Hematopoietic multipotent progenitor cell treated with erythropoietin and hydrocortisone succinate and interleukin-3 and kit ligand, for 6 days (in vitro differentiated cells): ENCODE measurements at regions not wholly inside any gene's neighbourhood (a gene's known extent, or its start where the extent isn't known, plus 50 kb on each side); places are given as distances from the start of the nearest gene placed in this dataset.

Experiments
- DNase-seq: peaks from one replicate; pipeline ENCODE4 v3.0.0-alpha.2; 2015

DNA sequence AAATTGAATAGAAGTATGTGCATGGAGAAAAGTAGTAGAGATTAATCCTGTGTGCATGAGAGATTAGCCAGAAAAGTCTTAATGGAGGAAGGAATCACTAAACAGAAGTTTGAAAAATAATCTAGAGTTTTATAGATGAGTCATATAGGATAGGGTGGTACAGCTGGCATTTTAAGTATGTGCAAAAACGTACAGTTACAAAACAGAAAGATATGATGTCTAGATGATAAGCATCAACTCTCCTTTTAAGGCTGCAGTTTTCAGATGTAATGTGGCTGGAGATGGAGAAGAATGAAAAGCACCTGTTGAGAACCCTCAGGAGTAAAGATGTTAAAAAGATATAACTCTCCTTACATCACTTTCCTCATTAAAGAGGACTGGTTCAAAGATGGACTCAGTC is 271.3 kb downstream of the STK31 start:
- DNase-seq = no peak

DNA sequence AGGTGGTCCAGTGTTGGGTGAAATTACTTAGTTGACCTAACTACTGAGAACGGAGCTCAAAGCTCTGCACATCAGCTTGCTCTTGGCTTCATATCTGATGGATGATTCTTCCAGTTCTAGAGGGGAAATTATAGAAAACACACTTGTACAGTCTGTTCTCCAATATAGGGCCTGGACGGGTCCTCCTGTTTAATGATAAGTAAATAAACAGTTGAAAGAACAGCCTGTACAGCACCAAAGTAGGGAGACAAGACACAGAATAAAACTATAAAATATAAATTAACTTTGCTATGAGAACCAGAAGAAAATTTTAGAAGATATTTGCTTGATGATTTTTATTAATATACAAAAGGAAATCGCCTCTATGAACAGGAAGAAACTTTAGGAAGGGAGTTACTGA is 271.7 kb downstream of the STK31 start:
- no peak for DNase-seq

GRCh38 chr7:24005517-24005916 is 278.5 kb upstream of the NPY start:
- DNase-seq = no peak

GRCh38 chr7:24010495-24010894 is 273.5 kb upstream of the NPY start:
- DNase-seq = no peak

DNA sequence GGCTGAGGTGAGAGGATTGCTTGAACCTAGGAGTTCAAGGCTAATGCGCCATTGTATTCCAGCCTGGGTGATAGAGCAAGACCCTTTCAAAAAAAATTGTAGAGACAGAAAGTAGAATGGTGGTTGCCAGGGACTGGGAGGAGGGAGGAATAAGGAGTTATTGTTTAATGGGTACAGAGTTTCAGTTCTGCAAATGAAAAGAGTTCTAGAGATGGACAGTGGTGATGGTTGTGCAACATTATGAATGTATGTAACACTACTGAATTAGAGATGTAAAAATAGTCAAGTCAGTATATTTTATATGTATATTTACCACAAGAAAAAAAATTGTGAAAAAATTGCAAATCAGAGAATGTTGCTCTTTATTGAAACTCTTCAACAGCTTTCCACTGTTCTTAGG is 266.5 kb upstream of the NPY start:
- no peak for DNase-seq

DNA sequence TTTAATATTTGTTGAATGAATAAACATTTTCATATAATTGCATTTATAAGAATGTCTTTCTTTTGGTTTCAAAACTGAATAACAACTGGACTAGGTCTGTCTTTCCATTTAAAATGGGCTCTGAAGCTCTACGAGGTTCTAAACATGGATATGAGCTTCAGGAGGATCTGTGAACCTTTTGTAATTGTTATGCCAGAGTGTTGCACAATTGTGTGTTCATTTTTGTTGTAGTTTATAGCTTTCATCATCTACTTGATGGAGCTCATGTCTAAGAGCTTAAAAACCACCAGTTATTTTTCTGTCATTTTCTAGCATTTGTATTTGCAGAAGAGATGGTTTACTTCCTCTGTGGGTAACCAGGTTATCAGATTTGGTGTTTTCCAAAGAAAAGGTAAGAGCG is 265.7 kb upstream of the NPY start:
- no peak for DNase-seq

GRCh38 chr7:24019841-24020240 is 264.1 kb upstream of the NPY start:
- DNase-seq = no peak

DNA sequence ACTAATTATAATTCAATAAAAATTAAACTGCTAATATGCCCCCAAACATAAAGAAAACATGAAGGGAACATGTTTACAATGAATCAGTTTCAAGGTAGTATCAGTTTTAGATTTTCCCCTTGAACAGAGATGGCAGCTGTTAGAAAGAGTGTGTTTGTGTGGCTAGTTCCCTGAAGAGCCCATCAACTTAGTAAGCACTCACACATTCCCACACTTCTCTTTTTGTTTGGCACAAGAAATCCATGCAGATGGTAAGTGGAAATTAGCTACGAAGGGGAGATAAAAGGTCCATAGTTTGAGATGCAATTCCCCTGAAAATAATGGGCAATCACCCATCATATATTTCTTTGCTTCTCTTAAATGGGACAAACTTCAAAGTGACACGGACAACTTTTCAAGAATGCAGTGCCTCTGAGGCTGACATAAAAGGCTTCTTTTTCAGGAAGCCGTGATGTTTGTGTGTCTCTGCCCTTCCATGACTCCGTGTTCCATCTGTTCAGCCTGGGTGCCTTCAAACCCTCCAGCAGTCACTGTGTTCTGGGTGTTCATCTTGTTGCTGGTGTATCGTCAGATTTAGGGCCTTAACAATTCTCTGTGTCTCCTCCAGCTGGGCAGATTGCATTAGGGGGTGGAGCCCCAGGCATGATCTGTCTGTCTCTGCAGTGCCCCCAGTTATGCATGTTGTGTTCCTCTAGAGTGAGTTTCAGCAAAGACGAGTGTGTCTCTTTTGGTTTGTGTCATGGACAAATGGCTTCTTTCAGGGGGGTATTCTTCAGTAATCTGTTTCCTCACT is 259.5 kb upstream of the NPY start:
- DNase-seq = no peak

- no peak for DNase-seq
Measured at GRCh38 chr7:24025094-24025493, 258.9 kb upstream of the NPY start.

GRCh38 chr7:24025765-24026164 is 258.2 kb upstream of the NPY start:
- DNase-seq = no peak

GRCh38 chr7:24026351-24026750 is 257.6 kb upstream of the NPY start:
- no peak for DNase-seq

- DNase-seq = no peak
Measured at GRCh38 chr7:24029068-24029467, 254.9 kb upstream of the NPY start.

DNA sequence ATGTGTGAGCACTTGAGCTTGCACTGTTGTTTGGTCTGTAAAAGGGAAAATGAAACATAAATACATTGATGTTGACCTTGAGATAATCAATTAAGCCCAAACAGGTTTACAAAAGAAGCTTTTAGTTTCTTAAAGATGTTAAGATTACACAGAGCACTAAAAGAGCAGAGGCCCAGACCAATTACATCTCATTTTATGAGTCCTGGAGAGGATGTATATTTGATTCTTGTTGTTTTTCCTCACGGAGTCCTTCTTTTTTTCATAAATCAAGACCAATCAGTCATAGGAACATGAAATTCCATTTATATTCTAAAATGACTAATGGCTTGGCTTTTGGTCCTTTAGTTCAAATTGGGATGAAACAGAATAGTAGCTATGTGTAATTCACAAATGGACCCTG is 249.7 kb upstream of the NPY start:
- DNase-seq = no peak

DNA sequence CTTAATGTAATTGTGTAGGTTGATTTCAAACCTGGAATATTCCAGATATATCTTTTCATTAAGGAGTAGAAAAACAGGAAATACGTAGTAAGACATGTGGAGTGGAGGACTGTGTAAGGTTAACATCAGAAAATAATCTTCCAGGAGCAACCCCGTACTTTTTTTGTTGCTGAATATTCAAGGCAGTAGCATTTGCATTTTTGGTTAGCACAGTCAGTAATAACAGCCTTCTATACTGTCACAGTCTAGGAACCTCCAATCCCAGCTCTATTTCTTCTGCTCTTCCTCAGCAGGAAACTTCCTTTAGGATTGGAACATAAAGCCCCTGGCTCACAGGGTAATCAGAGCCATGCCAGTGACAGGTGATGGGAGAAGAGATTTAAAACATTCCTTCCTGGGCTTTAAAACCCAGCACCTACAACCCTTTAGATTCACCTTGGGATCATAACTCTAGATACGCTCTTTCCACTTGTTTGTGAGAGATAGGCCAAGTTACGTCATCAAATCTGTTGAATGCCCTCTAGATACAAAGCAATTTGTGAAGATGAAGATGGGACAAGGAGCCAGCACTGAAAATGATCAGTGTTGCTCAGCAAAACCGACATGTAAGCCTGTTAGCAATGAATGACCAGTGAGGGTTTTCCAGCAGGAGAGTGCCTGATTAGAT is 248.5 kb upstream of the NPY start:
- DNase-seq = no peak

DNA sequence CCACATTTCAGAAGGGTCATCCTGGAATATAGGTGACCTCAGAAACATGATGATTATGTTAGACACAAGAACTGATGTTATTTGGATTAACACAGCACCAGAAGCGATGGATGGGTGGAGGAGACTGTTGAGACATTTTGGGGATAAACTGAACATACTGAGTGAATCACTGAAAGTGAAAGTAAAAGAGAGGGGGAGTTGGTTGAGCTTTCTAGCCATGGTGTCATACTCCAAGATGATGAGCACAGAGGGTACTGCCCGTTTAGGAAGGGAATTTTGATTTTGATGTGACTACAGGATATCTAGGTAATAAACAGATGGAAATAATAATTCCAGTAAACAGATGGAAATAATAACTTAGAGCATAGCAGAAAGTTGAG is 248.0 kb upstream of the NPY start:
- DNase-seq = no peak

DNA sequence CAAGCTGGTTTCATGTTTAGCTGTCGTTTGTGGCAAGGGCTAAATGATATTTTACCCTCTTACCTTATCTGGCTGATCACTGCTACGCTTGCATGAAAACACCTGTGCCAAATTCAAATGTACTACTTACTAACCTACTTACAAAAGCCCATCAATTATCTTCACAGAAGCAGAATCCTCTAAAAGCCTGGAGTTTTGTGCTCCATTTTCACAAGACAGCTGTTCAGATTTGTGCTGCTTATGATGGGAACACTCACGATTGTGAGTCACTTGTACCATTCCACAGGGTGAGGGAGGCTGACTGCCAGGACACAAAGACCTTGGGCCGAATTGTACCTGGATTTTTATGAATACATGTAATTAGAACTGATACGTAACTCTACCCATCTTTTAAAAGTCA is 245.0 kb upstream of the NPY start:
- DNase-seq = no peak

GRCh38 chr7:24039991-24040624 is 243.9 kb upstream of the NPY start:
- no peak for DNase-seq

DNA sequence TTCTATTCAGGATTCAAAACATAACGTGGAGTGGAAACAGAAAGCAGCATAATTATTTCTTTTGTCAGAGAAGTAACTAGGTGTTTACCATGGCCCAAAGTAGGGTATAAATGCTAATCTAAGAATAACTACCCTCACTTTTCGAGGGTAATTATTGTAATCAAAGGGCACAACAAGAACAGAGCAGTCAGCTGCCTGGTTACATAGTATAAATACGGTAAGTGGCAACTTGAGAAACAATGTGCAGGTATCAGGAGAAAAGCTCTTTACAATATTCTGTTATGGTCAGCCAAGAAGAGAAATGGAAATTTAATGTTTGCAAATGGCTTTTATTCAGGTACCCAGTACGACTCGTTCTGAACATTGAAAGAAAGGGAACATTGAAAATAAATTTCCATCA is 242.0 kb upstream of the NPY start:
- DNase-seq = no peak

- no peak for DNase-seq
Measured at GRCh38 chr7:24049296-24049695, 234.7 kb upstream of the NPY start.

GRCh38 chr7:24050991-24051560 is 232.9 kb upstream of the NPY start:
- DNase-seq = no peak

DNA sequence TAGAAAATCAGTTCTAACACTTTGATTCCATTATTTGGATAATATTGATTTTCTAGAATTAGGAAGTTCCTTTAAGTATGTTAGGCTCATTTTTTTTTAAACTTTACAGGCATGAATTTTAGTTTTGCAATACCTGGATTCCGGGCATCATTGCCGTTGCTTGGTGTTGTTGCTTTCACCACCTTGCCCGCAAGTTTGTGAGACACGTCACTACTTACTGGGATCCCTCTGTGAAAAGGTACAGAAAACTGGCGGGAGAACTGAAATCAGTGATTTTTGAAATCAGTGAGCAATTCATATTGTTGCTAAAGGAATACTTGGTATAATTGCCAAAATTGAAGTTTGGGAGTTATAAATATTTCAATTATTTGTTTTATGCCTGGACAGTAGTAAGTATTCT is 232.3 kb upstream of the NPY start:
- no peak for DNase-seq

- peak; percentile 2 for DNase-seq
Measured at GRCh38 chr7:24052572-24053260, 231.3 kb upstream of the NPY start.

- no peak for DNase-seq
Measured at GRCh38 chr7:24054236-24054635, 229.8 kb upstream of the NPY start.
